CD14-positive monocyte (primary cell): ENCODE measurements at regions not wholly inside any gene's neighbourhood (a gene's known extent, or its start where the extent isn't known, plus 50 kb on each side); places are given as distances from the start of the nearest gene placed in this dataset.

Source experiments
- DNase-seq, 3 donors: peaks; one replicate each; pipeline ENCODE4 v3.0.0-alpha.2; 2011 to 2022
- H2AFZ ChIP-seq: 2 replicates; pipeline ENCODE4 v1.6.0; 2012; ENCODE audit warnings: mild to moderate bottlenecking, low read depth, low read length, inconsistent platforms; ENCODE audit not compliant: insufficient read depth, poor library complexity, severe bottlenecking
- H3K27ac ChIP-seq, 2 donors: 1 replicate in 1 of 2; 2 replicates in 1 of 2; pipeline ENCODE4 v1.5.1; 2012 to 2013; ENCODE audit warnings: low read length in 2 of 2, control low read depth in 1 of 2, inconsistent platforms in 1 of 2, low read depth in 1 of 2, mild to moderate bottlenecking in 1 of 2
- H3K27me3 ChIP-seq, 2 donors: one replicate each; pipeline versions ENCODE4 v1.6.0 to v1.6.1; 2011 to 2013; ENCODE audit warnings: low read length in 2 of 2; ENCODE audit not compliant: control insufficient read depth in 2 of 2, insufficient read depth in 2 of 2
- H3K36me3 ChIP-seq, 2 donors: replicated peaks in 1 of 2; 1 replicate in 1 of 2; 2 replicates in 1 of 2; pipeline versions ENCODE4 v1.5.1 to v1.6.1; 2012 to 2013; ENCODE audit warnings: low read length in 2 of 2, control low read depth in 1 of 2, inconsistent platforms in 1 of 2, mild to moderate bottlenecking in 1 of 2; ENCODE audit not compliant: insufficient read depth in 2 of 2, control insufficient read depth in 1 of 2
- H3K4me1 ChIP-seq, 2 donors: 1 replicate in 1 of 2; 2 replicates in 1 of 2; pipeline versions ENCODE4 v1.5.1 to v1.6.1; 2012 to 2013; ENCODE audit warnings: low read length in 2 of 2, control low read depth in 1 of 2, inconsistent platforms in 1 of 2, mild to moderate bottlenecking in 1 of 2, moderate library complexity in 1 of 2; ENCODE audit not compliant: insufficient read depth in 2 of 2, control insufficient read depth in 1 of 2
- H3K4me2 ChIP-seq: replicated peaks from 2 replicates; pipeline ENCODE3; 2012; ENCODE audit warnings: low read length, moderate library complexity, mild to moderate bottlenecking; ENCODE audit not compliant: poor library complexity, severe bottlenecking; ENCODE audit errors: extremely low read depth
- H3K4me3 ChIP-seq, 3 experiments: fragments of 200-600 bp in 1 of 3; sonication (generic) in 1 of 3; replicated peaks in 1 of 3; 1 replicate in 2 of 3; 2 replicates in 1 of 3; pipeline ENCODE4 v1.5.1; 2011 to 2013; ENCODE audit warnings: low read length in 3 of 3, mild to moderate bottlenecking in 3 of 3, control low read depth in 2 of 3, low read depth in 2 of 3, inconsistent platforms in 1 of 3, moderate library complexity in 1 of 3
- H3K79me2 ChIP-seq: 2 replicates; pipeline ENCODE4 v1.6.0; 2012; ENCODE audit warnings: mild to moderate bottlenecking, control low read depth, inconsistent platforms, low read length, moderate library complexity; ENCODE audit not compliant: insufficient read depth
- H3K9ac ChIP-seq: 2 replicates; pipeline ENCODE4 v1.6.0; 2017; ENCODE audit warnings: low read length, mild to moderate bottlenecking; ENCODE audit not compliant: insufficient read depth, poor library complexity, severe bottlenecking
- H3K9me3 ChIP-seq, 2 donors: replicated peaks in 1 of 2; 1 replicate in 1 of 2; 2 replicates in 1 of 2; pipeline versions ENCODE4 v1.5.1 to v1.6.1; 2012 to 2013; ENCODE audit warnings: low read length in 2 of 2, control low read depth in 1 of 2; ENCODE audit not compliant: control insufficient read depth in 1 of 2, insufficient read depth in 1 of 2
- H4K20me1 ChIP-seq: 2 replicates; pipeline ENCODE4 v1.6.0; 2012; ENCODE audit warnings: mild to moderate bottlenecking, low read length, control low read depth, moderate library complexity; ENCODE audit not compliant: insufficient read depth
- H3K27ac Mint-ChIP-seq, 7 donors: one replicate each; pipeline ENCODE4 v1.8.0; 2020; ENCODE audit warnings: mild to moderate bottlenecking in 7 of 7, mixed read lengths in 7 of 7, moderate library complexity in 6 of 7, inconsistent platforms in 2 of 7
- H3K27me3 Mint-ChIP-seq, 3 donors: one replicate each; pipeline ENCODE4 v1.8.0; 2021 to 2022; ENCODE audit warnings: low read depth in 3 of 3, mild to moderate bottlenecking in 3 of 3, mixed read lengths in 3 of 3, moderate library complexity in 3 of 3, inconsistent platforms in 1 of 3
- H3K36me3 Mint-ChIP-seq, 2 donors: one replicate each; pipeline ENCODE4 v1.8.0; 2020; ENCODE audit warnings: mixed read lengths in 2 of 2, inconsistent platforms in 1 of 2, mild to moderate bottlenecking in 1 of 2
- H3K4me1 Mint-ChIP-seq: one replicate; pipeline ENCODE4 v1.8.0; 2020; ENCODE audit warnings: mild to moderate bottlenecking, mixed read lengths
- H3K4me3 Mint-ChIP-seq, 2 donors: one replicate each; pipeline ENCODE4 v1.8.0; 2020; ENCODE audit warnings: mild to moderate bottlenecking in 2 of 2, mixed read lengths in 2 of 2, moderate library complexity in 1 of 2
- H3K9me3 Mint-ChIP-seq, 7 donors: one replicate each; pipeline ENCODE4 v1.8.0; 2020 to 2022; ENCODE audit warnings: mixed read lengths in 7 of 7, mild to moderate bottlenecking in 6 of 7, moderate library complexity in 6 of 7, inconsistent platforms in 2 of 7
- WGBS: methylation state at CpG from one replicate; pipeline ENCODE4 v1.1.5; 2013; ENCODE audit warnings: missing lambda C conversion rate; ENCODE audit not compliant: insufficient coverage; 5-methylcytosine and 5-hydroxymethylcytosine counted together
- intact Hi-C, 2 donors: fragments of 100-400 bp; cut with micrococcal nuclease; formaldehyde crosslinking; loops; one replicate each; pipeline versions ENCODE4 v1.15.0 to v1.15.1; 2023
- TF ChIP-seq, protein P1 (sequence below): fragments of 200-600 bp; IDR thresholded peaks from one replicate; pipeline ENCODE4 v1.8.0; 2022; ENCODE audit warnings: antibody characterized with exemption, mild to moderate bottlenecking

- peaks cover 0 to 3% (median 0%) of the 10 kb centered on the region in 3 donors for H3K27me3 Mint-ChIP-seq
- H3K9me3 Mint-ChIP-seq: peaks cover 0 to 4% (median 2%) of the 10 kb centered on the region in 7 donors
These were observed 273.1 kb downstream of the SEMA3D start for GRCh38 chr7:84913731-84914130.

DNA sequence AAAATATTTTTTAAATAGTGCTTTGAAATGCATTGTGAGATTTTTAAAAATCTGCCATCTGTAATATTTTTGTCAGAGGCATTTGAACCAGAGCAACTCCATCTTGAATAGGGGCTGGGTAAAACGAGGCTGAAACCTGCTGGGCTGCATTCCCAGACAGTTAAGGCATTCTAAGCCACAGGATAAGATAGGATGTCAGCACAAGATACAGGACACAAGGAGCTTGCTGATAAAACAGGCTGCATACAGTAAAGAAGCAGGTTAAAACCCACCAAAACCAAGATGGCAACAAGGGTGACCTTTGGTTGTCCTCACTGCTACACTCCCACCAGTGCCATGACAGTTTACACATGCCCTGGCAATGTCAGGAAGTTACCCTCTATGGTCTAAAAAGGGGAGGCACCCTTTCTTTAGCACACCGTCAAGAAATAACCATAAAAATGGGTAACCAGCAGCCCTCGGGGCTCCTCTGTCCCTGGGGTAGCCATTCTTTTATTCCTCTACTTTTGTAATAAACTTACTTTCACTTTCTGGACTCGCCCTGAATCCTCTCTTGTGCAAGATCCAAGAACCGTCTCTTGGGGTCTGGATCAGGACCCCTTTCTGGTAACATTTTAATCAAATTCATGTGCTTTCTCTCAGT, 273.7 kb downstream of the SEMA3D start:
- TF ChIP-seq, protein P1, sequence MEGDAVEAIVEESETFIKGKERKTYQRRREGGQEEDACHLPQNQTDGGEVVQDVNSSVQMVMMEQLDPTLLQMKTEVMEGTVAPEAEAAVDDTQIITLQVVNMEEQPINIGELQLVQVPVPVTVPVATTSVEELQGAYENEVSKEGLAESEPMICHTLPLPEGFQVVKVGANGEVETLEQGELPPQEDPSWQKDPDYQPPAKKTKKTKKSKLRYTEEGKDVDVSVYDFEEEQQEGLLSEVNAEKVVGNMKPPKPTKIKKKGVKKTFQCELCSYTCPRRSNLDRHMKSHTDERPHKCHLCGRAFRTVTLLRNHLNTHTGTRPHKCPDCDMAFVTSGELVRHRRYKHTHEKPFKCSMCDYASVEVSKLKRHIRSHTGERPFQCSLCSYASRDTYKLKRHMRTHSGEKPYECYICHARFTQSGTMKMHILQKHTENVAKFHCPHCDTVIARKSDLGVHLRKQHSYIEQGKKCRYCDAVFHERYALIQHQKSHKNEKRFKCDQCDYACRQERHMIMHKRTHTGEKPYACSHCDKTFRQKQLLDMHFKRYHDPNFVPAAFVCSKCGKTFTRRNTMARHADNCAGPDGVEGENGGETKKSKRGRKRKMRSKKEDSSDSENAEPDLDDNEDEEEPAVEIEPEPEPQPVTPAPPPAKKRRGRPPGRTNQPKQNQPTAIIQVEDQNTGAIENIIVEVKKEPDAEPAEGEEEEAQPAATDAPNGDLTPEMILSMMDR: no peak
- Histone ChIP-seq H3K4me2 (no peak overlapping the region), H3K9ac (no peak overlapping the region), H3K9me3 (peaks cover 0 to 3% of the 10 kb centered on the region in 2 donors), H3K4me1 (no peaks in the 10 kb centered on the region), H4K20me1 (no peaks in the 10 kb centered on the region), H3K4me3 (no peak overlapping the region), H3K79me2 (no peaks in the 10 kb centered on the region), H3K36me3 (no peaks in the 10 kb centered on the region), H3K27me3 (no peaks in the 10 kb centered on the region), H3K27ac (no peak overlapping the region), H2AFZ (no peak overlapping the region)
- Mint-ChIP-seq H3K9me3 (peaks cover 0 to 4% (median 2%) of the 10 kb centered on the region in 7 donors), H3K27me3 (peaks cover 0 to 3% (median 0%) of the 10 kb centered on the region in 3 donors), H3K36me3 (no peaks in the 10 kb centered on the region), H3K4me1 (no peaks in the 10 kb centered on the region), H3K4me3 (no peak overlapping the region), H3K27ac (no peak overlapping the region)
- intact Hi-C loops: no loop called here
- 90% methylated on average over 2 of the region's 5 CpGs for WGBS
- DNase-seq: no peak

More at GRCh38 chr7:84913731-84914130, 273.1 kb downstream of the SEMA3D start:
- TF ChIP-seq, protein P1: no peak
- intact Hi-C loops: no loop called here
- no peak overlapping the region for H3K4me3 ChIP-seq
- Mint-ChIP-seq H3K36me3 (no peaks in the 10 kb centered on the region), H3K27ac (no peak overlapping the region), H3K4me1 (no peaks in the 10 kb centered on the region), H3K4me3 (no peak overlapping the region)
- H3K4me2 ChIP-seq: no peak overlapping the region
- H3K79me2 ChIP-seq: no peaks in the 10 kb centered on the region
- no peaks in the 10 kb centered on the region for H3K27me3 ChIP-seq
- peaks cover under 1 to 3% of the 10 kb centered on the region in 2 donors for H3K9me3 ChIP-seq
- no peak overlapping the region for H3K9ac ChIP-seq
- no peak overlapping the region for H3K27ac ChIP-seq
- no peak for DNase-seq
- no peaks in the 10 kb centered on the region for H3K4me1 ChIP-seq
- no peaks in the 10 kb centered on the region for H3K36me3 ChIP-seq
- H2AFZ ChIP-seq: no peak overlapping the region
- H4K20me1 ChIP-seq: no peaks in the 10 kb centered on the region
